ENCODE measurements at regions not wholly inside any gene's neighbourhood (a gene's known extent, or its start where the extent isn't known, plus 50 kb on each side); places are given as distances from the start of the nearest gene placed in this dataset.

GRCh38 chr15:47334805-47335535 lies 382.3 kb upstream of the SEMA6D start:
- no peak overlapping the region for H3K27ac ChIP-seq (ENCODE audit: low read depth, low read length)
- no peak overlapping the region for H3K9ac ChIP-seq (ENCODE audit: low read depth, low read length)
- no peaks in the 10 kb centered on the region for H3K27me3 ChIP-seq (ENCODE audit: control insufficient read depth, insufficient read depth, low read length)
- peaks cover 10% of the 10 kb centered on the region for H3K4me1 ChIP-seq (ENCODE audit: control insufficient read depth, insufficient read depth, low read length)
- no peak overlapping the region for H3K4me3 ChIP-seq (ENCODE audit: low read depth, low read length)
- H3K36me3 ChIP-seq (ENCODE audit: control insufficient read depth, insufficient read depth, low read length): no peaks in the 10 kb centered on the region
- no peaks in the 10 kb centered on the region for H3K9me3 ChIP-seq (ENCODE audit: control insufficient read depth, insufficient read depth, low read length)

- H3K9me3 ChIP-seq (ENCODE audit: control insufficient read depth, insufficient read depth, low read length): no peaks in the 10 kb centered on the region
- no peaks in the 10 kb centered on the region for H3K36me3 ChIP-seq (ENCODE audit: control insufficient read depth, insufficient read depth, low read length)
- H3K27me3 ChIP-seq (ENCODE audit: control insufficient read depth, insufficient read depth, low read length): no peaks in the 10 kb centered on the region
- H3K4me1 ChIP-seq (ENCODE audit: control insufficient read depth, insufficient read depth, low read length): peaks cover 2% of the 10 kb centered on the region; the same call in 1 of the 2 replicates
- H3K4me3 ChIP-seq (ENCODE audit: low read depth, low read length): no peak overlapping the region
- no peak overlapping the region for H3K9ac ChIP-seq (ENCODE audit: low read depth, low read length)
- no peak overlapping the region for H3K27ac ChIP-seq (ENCODE audit: low read depth, low read length)
Measured at GRCh38 chr15:47337106-47337505, 380.2 kb upstream of the SEMA6D start.

- Histone ChIP-seq H3K4me3 (ENCODE audit: low read depth, low read length) (no peak overlapping the region), H3K36me3 (ENCODE audit: control insufficient read depth, insufficient read depth, low read length) (no peaks in the 10 kb centered on the region), H3K27me3 (ENCODE audit: control insufficient read depth, insufficient read depth, low read length) (no peaks in the 10 kb centered on the region), H3K9ac (ENCODE audit: low read depth, low read length) (no peak overlapping the region), H3K9me3 (ENCODE audit: control insufficient read depth, insufficient read depth, low read length) (no peaks in the 10 kb centered on the region), H3K4me1 (ENCODE audit: control insufficient read depth, insufficient read depth, low read length) (no peaks in the 10 kb centered on the region), H3K27ac (ENCODE audit: low read depth, low read length) (no peak overlapping the region)
Measured at GRCh38 chr15:47337836-47338235, 379.5 kb upstream of the SEMA6D start.

- no peaks in the 10 kb centered on the region for H3K9me3 ChIP-seq (ENCODE audit: control insufficient read depth, insufficient read depth, low read length)
- H3K27me3 ChIP-seq (ENCODE audit: control insufficient read depth, insufficient read depth, low read length): no peaks in the 10 kb centered on the region
- no peaks in the 10 kb centered on the region for H3K4me1 ChIP-seq (ENCODE audit: control insufficient read depth, insufficient read depth, low read length)
- no peak overlapping the region for H3K27ac ChIP-seq (ENCODE audit: low read depth, low read length)
- no peaks in the 10 kb centered on the region for H3K36me3 ChIP-seq (ENCODE audit: control insufficient read depth, insufficient read depth, low read length)
- H3K4me3 ChIP-seq (ENCODE audit: low read depth, low read length): no peak overlapping the region
- H3K9ac ChIP-seq (ENCODE audit: low read depth, low read length): no peak overlapping the region
Measured at GRCh38 chr15:47338771-47339170, 378.5 kb upstream of the SEMA6D start.

GRCh38 chr15:47339800-47340570 lies 377.3 kb upstream of the SEMA6D start:
- H3K9ac ChIP-seq (ENCODE audit: low read depth, low read length): no peak overlapping the region
- no peaks in the 10 kb centered on the region for H3K27me3 ChIP-seq (ENCODE audit: control insufficient read depth, insufficient read depth, low read length)
- H3K4me3 ChIP-seq (ENCODE audit: low read depth, low read length): no peak overlapping the region
- H3K9me3 ChIP-seq (ENCODE audit: control insufficient read depth, insufficient read depth, low read length): no peaks in the 10 kb centered on the region
- H3K27ac ChIP-seq (ENCODE audit: low read depth, low read length): no peak overlapping the region
- H3K4me1 ChIP-seq (ENCODE audit: control insufficient read depth, insufficient read depth, low read length): no peaks in the 10 kb centered on the region
- H3K36me3 ChIP-seq (ENCODE audit: control insufficient read depth, insufficient read depth, low read length): no peaks in the 10 kb centered on the region

DNA sequence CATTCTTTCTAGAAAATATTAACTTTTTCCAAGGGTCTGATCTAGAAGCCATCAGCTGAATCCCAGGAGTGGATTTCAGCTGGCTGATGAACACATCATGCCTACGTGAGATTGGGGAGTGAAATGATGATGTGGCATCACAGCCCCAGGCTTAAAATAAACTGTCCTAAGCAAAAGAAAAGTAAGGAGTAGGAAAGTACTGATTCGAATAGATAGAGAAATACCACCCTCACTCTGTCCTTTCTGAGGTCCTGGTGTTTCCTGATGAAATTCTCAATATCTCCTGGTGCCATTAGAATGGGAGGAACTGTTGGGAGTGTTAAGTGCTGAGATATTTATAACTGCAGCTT lies 376.8 kb upstream of the SEMA6D start:
- Histone ChIP-seq H3K36me3 (ENCODE audit: control insufficient read depth, insufficient read depth, low read length) (no peaks in the 10 kb centered on the region), H3K4me1 (ENCODE audit: control insufficient read depth, insufficient read depth, low read length) (no peaks in the 10 kb centered on the region), H3K27me3 (ENCODE audit: control insufficient read depth, insufficient read depth, low read length) (no peaks in the 10 kb centered on the region), H3K27ac (ENCODE audit: low read depth, low read length) (no peak overlapping the region), H3K4me3 (ENCODE audit: low read depth, low read length) (no peak overlapping the region), H3K9ac (ENCODE audit: low read depth, low read length) (no peak overlapping the region), H3K9me3 (ENCODE audit: control insufficient read depth, insufficient read depth, low read length) (no peaks in the 10 kb centered on the region)

DNA sequence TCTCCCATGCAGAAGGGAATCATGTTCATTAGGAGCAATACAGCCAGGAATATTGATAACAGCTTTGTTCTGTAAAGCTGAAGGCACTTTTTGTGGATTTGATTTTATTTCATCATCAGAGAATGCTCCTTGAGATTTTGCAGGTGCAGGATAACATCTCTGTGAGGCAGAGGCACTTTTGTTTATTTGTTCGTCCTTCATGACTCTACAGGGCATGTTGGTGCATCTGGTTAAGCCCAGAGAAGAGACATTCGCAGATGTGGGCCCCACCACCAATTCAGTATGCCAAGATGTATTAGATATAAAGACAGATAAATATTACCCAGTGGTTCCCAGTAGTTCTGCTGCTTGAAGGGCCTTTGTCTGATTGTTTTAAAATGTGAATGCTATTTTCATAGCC lies 368.1 kb upstream of the SEMA6D start:
- H3K4me1 ChIP-seq (ENCODE audit: control insufficient read depth, insufficient read depth, low read length): peaks cover 10% of the 10 kb centered on the region
- H3K27me3 ChIP-seq (ENCODE audit: control insufficient read depth, insufficient read depth, low read length): no peaks in the 10 kb centered on the region
- H3K4me3 ChIP-seq (ENCODE audit: low read depth, low read length): no peak overlapping the region
- no peaks in the 10 kb centered on the region for H3K36me3 ChIP-seq (ENCODE audit: control insufficient read depth, insufficient read depth, low read length)
- H3K9ac ChIP-seq (ENCODE audit: low read depth, low read length): no peak overlapping the region
- no peaks in the 10 kb centered on the region for H3K9me3 ChIP-seq (ENCODE audit: control insufficient read depth, insufficient read depth, low read length)
- H3K27ac ChIP-seq (ENCODE audit: low read depth, low read length): no peak overlapping the region

GRCh38 chr15:47351501-47351900 lies 365.8 kb upstream of the SEMA6D start:
- peaks cover 10% of the 10 kb centered on the region for H3K4me1 ChIP-seq (ENCODE audit: control insufficient read depth, insufficient read depth, low read length)

GRCh38 chr15:47352217-47352616 lies 365.1 kb upstream of the SEMA6D start:
- H3K27me3 ChIP-seq (ENCODE audit: control insufficient read depth, insufficient read depth, low read length): no peaks in the 10 kb centered on the region
- H3K36me3 ChIP-seq (ENCODE audit: control insufficient read depth, insufficient read depth, low read length): no peaks in the 10 kb centered on the region
- no peak overlapping the region for H3K4me3 ChIP-seq (ENCODE audit: low read depth, low read length)
- no peak overlapping the region for H3K27ac ChIP-seq (ENCODE audit: low read depth, low read length)
- H3K9me3 ChIP-seq (ENCODE audit: control insufficient read depth, insufficient read depth, low read length): no peaks in the 10 kb centered on the region
- peaks cover 10% of the 10 kb centered on the region for H3K4me1 ChIP-seq (ENCODE audit: control insufficient read depth, insufficient read depth, low read length)
- no peak overlapping the region for H3K9ac ChIP-seq (ENCODE audit: low read depth, low read length)

More at GRCh38 chr15:47351501-47351900, 365.8 kb upstream of the SEMA6D start:
- Histone ChIP-seq H3K9ac (ENCODE audit: low read depth, low read length) (no peak overlapping the region), H3K4me3 (ENCODE audit: low read depth, low read length) (no peak overlapping the region), H3K27me3 (ENCODE audit: control insufficient read depth, insufficient read depth, low read length) (no peaks in the 10 kb centered on the region), H3K27ac (ENCODE audit: low read depth, low read length) (no peak overlapping the region), H3K9me3 (ENCODE audit: control insufficient read depth, insufficient read depth, low read length) (no peaks in the 10 kb centered on the region), H3K36me3 (ENCODE audit: control insufficient read depth, insufficient read depth, low read length) (no peaks in the 10 kb centered on the region)

DNA sequence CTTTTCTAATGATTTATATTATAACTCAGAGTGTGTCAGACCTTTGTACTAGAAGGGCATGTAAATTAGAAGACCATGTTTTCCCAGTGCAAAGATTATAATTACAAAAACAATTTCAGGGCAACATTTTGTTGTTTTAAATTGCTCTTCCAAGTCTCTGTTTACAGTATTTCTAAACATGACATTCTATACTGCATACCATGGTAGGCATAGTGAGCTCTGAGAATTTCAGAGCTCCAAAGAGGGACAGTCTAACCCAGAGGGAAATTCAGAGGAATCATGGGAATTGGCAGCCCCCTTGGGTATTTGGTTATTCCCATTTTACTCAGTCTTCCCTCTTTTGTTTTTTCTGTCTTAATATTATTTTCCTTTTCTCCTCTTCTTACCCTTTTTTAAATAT lies 361.5 kb upstream of the SEMA6D start:
- H3K9me3 ChIP-seq (ENCODE audit: control insufficient read depth, insufficient read depth, low read length): no peaks in the 10 kb centered on the region
- no peak overlapping the region for H3K27ac ChIP-seq (ENCODE audit: low read depth, low read length)
- H3K9ac ChIP-seq (ENCODE audit: low read depth, low read length): no peak overlapping the region
- H3K36me3 ChIP-seq (ENCODE audit: control insufficient read depth, insufficient read depth, low read length): no peaks in the 10 kb centered on the region
- H3K27me3 ChIP-seq (ENCODE audit: control insufficient read depth, insufficient read depth, low read length): no peaks in the 10 kb centered on the region
- H3K4me3 ChIP-seq (ENCODE audit: low read depth, low read length): no peak overlapping the region
- H3K4me1 ChIP-seq (ENCODE audit: control insufficient read depth, insufficient read depth, low read length): peaks cover 10% of the 10 kb centered on the region

- no peak overlapping the region for H3K9ac ChIP-seq (ENCODE audit: low read depth, low read length)
- no peaks in the 10 kb centered on the region for H3K9me3 ChIP-seq (ENCODE audit: control insufficient read depth, insufficient read depth, low read length)
- H3K4me1 ChIP-seq (ENCODE audit: control insufficient read depth, insufficient read depth, low read length): peaks cover 10% of the 10 kb centered on the region
- H3K27me3 ChIP-seq (ENCODE audit: control insufficient read depth, insufficient read depth, low read length): no peaks in the 10 kb centered on the region
- no peak overlapping the region for H3K4me3 ChIP-seq (ENCODE audit: low read depth, low read length)
- H3K36me3 ChIP-seq (ENCODE audit: control insufficient read depth, insufficient read depth, low read length): no peaks in the 10 kb centered on the region
- no peak overlapping the region for H3K27ac ChIP-seq (ENCODE audit: low read depth, low read length)
Measured at GRCh38 chr15:47356297-47356696, 361.0 kb upstream of the SEMA6D start.
